ENCODE measurements at regions not wholly inside any gene's neighbourhood (a gene's known extent, or its start where the extent isn't known, plus 50 kb on each side); places are given as distances from the start of the nearest gene placed in this dataset.

DNA sequence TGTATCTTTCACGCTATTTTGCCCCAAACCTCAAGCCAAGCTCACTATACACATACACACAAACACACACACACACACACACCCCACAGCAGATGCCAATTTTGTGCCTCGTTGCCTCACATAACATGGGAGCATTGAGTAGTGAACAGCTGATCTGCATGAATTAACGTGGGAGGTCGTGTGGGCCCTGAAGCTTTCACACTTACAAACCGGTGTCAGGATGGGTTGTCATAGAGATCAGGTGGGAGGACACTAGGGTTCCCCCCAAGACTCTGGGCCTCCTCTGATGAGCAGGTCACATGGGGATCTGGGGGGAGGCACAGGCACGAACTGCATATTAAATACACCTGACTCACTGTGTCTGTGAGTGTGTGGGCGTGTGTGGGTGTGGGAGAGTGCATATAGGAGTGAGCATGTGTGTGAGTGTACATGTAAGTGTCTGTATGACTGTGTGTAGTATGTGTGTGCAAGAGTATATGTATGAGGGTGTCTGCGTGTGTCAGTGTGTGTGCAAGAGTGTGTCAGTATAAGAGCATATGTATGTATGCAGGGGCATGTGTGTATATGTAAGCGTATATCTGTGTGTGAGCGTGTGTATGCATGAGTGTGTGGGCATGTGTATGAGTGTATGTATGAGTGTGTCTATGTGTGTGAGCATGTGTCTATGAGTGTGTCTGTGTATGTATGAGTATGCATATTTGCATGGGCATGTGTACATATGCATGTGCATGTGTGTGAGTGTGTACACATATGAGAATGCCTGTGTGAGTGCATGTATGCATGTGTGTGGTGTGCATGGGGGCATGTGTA, 370.4 kb downstream of the PREX1 start:
- H3K27ac ChIP-seq (ENCODE audit: low read depth, low read length): no peak overlapping the region
- no peak for DNase-seq (ENCODE audit: insufficient read length, low spot score, missing footprints)
- no peak overlapping the region for H3K4me2 ChIP-seq (ENCODE audit: insufficient read depth, low read length)
- H3K9me3 ChIP-seq (ENCODE audit: low read depth, low read length): no peaks in the 10 kb centered on the region
- no peaks in the 10 kb centered on the region for H3K4me1 ChIP-seq (ENCODE audit: insufficient read depth, low read length)
- no peak overlapping the region for H2AFZ ChIP-seq (ENCODE audit: low read length)
- H3K36me3 ChIP-seq (ENCODE audit: insufficient read depth, low read length): no peaks in the 10 kb centered on the region
- no peak overlapping the region for H3K4me3 ChIP-seq (ENCODE audit: insufficient read depth, low read length)
- no peaks in the 10 kb centered on the region for H4K20me1 ChIP-seq (ENCODE audit: insufficient read depth, low read length)
- no peaks in the 10 kb centered on the region for H3K79me2 ChIP-seq (ENCODE audit: insufficient read depth, low read length)
- H3K27me3 ChIP-seq (ENCODE audit: insufficient read depth, low read length): peaks cover 10% of the 10 kb centered on the region
- no peak for TF ChIP-seq CTCF (IDR thresholded peaks at IDR 0.05; ENCODE audit: extremely low read depth, low read depth, low read length)

- H3K9me3 ChIP-seq (ENCODE audit: low read depth, low read length): no peaks in the 10 kb centered on the region
- H3K36me3 ChIP-seq (ENCODE audit: insufficient read depth, low read length): no peaks in the 10 kb centered on the region
- no peaks in the 10 kb centered on the region for H3K79me2 ChIP-seq (ENCODE audit: insufficient read depth, low read length)
- no peak overlapping the region for H3K4me2 ChIP-seq (ENCODE audit: insufficient read depth, low read length)
- H3K27ac ChIP-seq (ENCODE audit: low read depth, low read length): no peak overlapping the region
- no peak overlapping the region for H2AFZ ChIP-seq (ENCODE audit: low read length)
- H3K4me3 ChIP-seq (ENCODE audit: insufficient read depth, low read length): no peak overlapping the region
- H3K27me3 ChIP-seq (ENCODE audit: insufficient read depth, low read length): peaks cover 10% of the 10 kb centered on the region
- H4K20me1 ChIP-seq (ENCODE audit: insufficient read depth, low read length): no peaks in the 10 kb centered on the region
- TF ChIP-seq CTCF (IDR thresholded peaks at IDR 0.05; ENCODE audit: extremely low read depth, low read depth, low read length): no peak
- DNase-seq (ENCODE audit: insufficient read length, low spot score, missing footprints): no peak
- no peaks in the 10 kb centered on the region for H3K4me1 ChIP-seq (ENCODE audit: insufficient read depth, low read length)
These were observed 371.2 kb downstream of the PREX1 start for GRCh38 chr20:48456366-48457192.

DNA sequence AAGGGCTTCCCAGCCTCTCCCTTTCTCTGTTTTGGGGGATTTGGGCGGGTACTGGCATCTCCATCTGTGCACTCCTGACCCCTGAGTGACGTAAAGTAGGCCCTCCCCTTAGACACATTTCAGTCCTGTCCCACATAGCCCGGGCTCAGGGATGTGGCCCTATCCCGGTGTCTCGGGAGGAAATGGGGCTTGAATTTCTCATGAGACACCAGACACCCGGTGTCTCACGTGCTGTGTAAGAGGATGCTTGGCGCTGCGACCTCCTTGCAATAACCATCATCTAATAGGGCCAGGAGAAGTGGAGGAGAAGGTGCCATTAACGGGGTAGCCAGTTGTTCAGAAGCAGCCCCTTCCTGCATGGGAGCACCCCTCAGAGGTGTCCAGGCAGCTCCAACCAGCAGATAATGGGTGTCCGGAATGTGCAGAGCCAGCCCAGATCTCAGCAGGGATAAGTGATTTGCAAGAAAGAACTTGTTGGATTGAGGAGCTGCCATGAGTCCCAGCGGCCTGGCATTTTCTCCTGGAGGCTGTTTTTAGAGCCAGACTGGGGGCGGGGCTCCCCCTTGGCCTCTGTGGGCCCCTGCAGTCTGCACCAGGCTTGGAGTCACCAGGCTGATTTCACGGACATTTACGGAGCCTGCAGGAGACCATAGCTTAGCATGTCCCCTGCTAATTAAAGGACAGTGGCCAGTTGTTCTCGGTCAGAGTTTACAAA, 372.0 kb downstream of the PREX1 start:
- DNase-seq (ENCODE audit: insufficient read length, low spot score, missing footprints): no peak
- Histone ChIP-seq H3K9me3 (ENCODE audit: low read depth, low read length) (no peaks in the 10 kb centered on the region), H3K4me3 (ENCODE audit: insufficient read depth, low read length) (no peak overlapping the region), H3K4me2 (ENCODE audit: insufficient read depth, low read length) (no peak overlapping the region), H4K20me1 (ENCODE audit: insufficient read depth, low read length) (no peaks in the 10 kb centered on the region), H3K36me3 (ENCODE audit: insufficient read depth, low read length) (no peaks in the 10 kb centered on the region), H3K79me2 (ENCODE audit: insufficient read depth, low read length) (no peaks in the 10 kb centered on the region), H3K27me3 (ENCODE audit: insufficient read depth, low read length) (peaks cover 10% of the 10 kb centered on the region), H2AFZ (ENCODE audit: low read length) (no peak overlapping the region), H3K27ac (ENCODE audit: low read depth, low read length) (no peak overlapping the region), H3K4me1 (ENCODE audit: insufficient read depth, low read length) (no peaks in the 10 kb centered on the region)
- no peak for TF ChIP-seq CTCF (IDR thresholded peaks at IDR 0.05; ENCODE audit: extremely low read depth, low read depth, low read length)

Measured in osteoblast (primary cell).